Peyer's patch (tissue), 4 donors: ENCODE measurements at regions not wholly inside any gene's neighbourhood (a gene's known extent, or its start where the extent isn't known, plus 50 kb on each side); places are given as distances from the start of the nearest gene placed in this dataset.

Experiments used
- POLR2A ChIP-seq, 2 donors: fragments of 450-650 bp; IDR thresholded peaks; one replicate each; pipeline ENCODE4 v1.5.1; 2017; ENCODE audit warnings: antibody characterized with exemption in 2 of 2, mild to moderate bottlenecking in 2 of 2, moderate library complexity in 2 of 2
- TF ChIP-seq, protein P1 (sequence below), 6 experiments: fragments of 450-650 bp in 4 of 6; fragments of 200-600 bp in 2 of 6; sonication (generic) in 1 of 6; IDR thresholded peaks; one replicate each; pipeline ENCODE4 v1.5.1; 2017 to 2019; ENCODE audit warnings: antibody characterized with exemption in 6 of 6, mild to moderate bottlenecking in 3 of 6, moderate library complexity in 1 of 6

DNA sequence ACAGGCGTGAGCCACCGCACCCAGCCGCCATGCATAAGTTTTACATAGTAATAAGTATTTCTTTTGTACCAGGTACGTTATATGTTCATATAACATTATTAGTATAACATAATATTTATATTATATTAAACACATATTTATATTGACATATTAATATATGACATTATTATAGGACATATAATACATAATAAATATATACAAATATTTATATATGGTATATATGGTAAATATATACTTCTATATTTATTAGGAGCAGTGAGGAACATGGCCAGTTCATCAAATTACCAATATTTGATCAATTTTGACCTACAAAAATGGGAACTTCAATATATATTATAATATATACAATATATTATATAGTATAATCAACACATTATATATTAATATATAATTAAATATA is 245.9 kb upstream of the FGGY start:
- TF ChIP-seq, protein P1, sequence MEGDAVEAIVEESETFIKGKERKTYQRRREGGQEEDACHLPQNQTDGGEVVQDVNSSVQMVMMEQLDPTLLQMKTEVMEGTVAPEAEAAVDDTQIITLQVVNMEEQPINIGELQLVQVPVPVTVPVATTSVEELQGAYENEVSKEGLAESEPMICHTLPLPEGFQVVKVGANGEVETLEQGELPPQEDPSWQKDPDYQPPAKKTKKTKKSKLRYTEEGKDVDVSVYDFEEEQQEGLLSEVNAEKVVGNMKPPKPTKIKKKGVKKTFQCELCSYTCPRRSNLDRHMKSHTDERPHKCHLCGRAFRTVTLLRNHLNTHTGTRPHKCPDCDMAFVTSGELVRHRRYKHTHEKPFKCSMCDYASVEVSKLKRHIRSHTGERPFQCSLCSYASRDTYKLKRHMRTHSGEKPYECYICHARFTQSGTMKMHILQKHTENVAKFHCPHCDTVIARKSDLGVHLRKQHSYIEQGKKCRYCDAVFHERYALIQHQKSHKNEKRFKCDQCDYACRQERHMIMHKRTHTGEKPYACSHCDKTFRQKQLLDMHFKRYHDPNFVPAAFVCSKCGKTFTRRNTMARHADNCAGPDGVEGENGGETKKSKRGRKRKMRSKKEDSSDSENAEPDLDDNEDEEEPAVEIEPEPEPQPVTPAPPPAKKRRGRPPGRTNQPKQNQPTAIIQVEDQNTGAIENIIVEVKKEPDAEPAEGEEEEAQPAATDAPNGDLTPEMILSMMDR (IDR thresholded peaks at IDR 0.05) = no peak
- no peak for TF ChIP-seq POLR2A (IDR thresholded peaks at IDR 0.05)
